Progenitor cell of endocrine pancreas (in vitro differentiated cells): ENCODE measurements at regions not wholly inside any gene's neighbourhood (a gene's known extent, or its start where the extent isn't known, plus 50 kb on each side); places are given as distances from the start of the nearest gene placed in this dataset.

ENCODE experiments used
- DNase-seq: peaks from one replicate; pipeline ENCODE4 v3.0.0; 2021; ENCODE audit warnings: low spot score; ENCODE audit not compliant: unreplicated experiment
- H3K27ac Mint-ChIP-seq: 2 replicates; pipeline ENCODE4 v1.8.0; 2021; ENCODE audit warnings: mild to moderate bottlenecking, moderate library complexity, mixed read lengths
- H3K27me3 Mint-ChIP-seq: 2 replicates; pipeline ENCODE4 v1.8.0; 2021; ENCODE audit warnings: mixed read lengths
- H3K36me3 Mint-ChIP-seq: 2 replicates; pipeline ENCODE4 v1.8.0; 2022; ENCODE audit warnings: mixed read lengths; ENCODE audit not compliant: insufficient read depth
- H3K4me1 Mint-ChIP-seq: 2 replicates; pipeline ENCODE4 v1.8.0; 2021; ENCODE audit warnings: low read depth, mixed read lengths
- H3K4me3 Mint-ChIP-seq: 2 replicates; pipeline ENCODE4 v1.8.0; 2021; ENCODE audit warnings: low read depth, mild to moderate bottlenecking, moderate library complexity, mixed read lengths
- H3K9me3 Mint-ChIP-seq: 2 replicates; pipeline ENCODE4 v1.8.0; 2021; ENCODE audit warnings: low read depth, mixed read lengths
- TF ChIP-seq, protein P1 (sequence below): fragments of 200-600 bp; sonication (generic); IDR thresholded peaks from one replicate; pipeline ENCODE4 v1.5.0; 2021; ENCODE audit warnings: antibody characterized with exemption, mild to moderate bottlenecking; ENCODE audit not compliant: unreplicated experiment

- H3K4me3 Mint-ChIP-seq: no peak overlapping the region
- H3K27me3 Mint-ChIP-seq: no peaks in the 10 kb centered on the region
- H3K4me1 Mint-ChIP-seq: no peaks in the 10 kb centered on the region
- no peaks in the 10 kb centered on the region for H3K36me3 Mint-ChIP-seq
- H3K9me3 Mint-ChIP-seq: no peaks in the 10 kb centered on the region
- H3K27ac Mint-ChIP-seq: no peak overlapping the region
- no peak for DNase-seq
- TF ChIP-seq, protein P1, sequence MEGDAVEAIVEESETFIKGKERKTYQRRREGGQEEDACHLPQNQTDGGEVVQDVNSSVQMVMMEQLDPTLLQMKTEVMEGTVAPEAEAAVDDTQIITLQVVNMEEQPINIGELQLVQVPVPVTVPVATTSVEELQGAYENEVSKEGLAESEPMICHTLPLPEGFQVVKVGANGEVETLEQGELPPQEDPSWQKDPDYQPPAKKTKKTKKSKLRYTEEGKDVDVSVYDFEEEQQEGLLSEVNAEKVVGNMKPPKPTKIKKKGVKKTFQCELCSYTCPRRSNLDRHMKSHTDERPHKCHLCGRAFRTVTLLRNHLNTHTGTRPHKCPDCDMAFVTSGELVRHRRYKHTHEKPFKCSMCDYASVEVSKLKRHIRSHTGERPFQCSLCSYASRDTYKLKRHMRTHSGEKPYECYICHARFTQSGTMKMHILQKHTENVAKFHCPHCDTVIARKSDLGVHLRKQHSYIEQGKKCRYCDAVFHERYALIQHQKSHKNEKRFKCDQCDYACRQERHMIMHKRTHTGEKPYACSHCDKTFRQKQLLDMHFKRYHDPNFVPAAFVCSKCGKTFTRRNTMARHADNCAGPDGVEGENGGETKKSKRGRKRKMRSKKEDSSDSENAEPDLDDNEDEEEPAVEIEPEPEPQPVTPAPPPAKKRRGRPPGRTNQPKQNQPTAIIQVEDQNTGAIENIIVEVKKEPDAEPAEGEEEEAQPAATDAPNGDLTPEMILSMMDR: no peak
These were observed 346.4 kb upstream of the TMEM229A start for GRCh38 chr7:124379296-124379695.

DNA sequence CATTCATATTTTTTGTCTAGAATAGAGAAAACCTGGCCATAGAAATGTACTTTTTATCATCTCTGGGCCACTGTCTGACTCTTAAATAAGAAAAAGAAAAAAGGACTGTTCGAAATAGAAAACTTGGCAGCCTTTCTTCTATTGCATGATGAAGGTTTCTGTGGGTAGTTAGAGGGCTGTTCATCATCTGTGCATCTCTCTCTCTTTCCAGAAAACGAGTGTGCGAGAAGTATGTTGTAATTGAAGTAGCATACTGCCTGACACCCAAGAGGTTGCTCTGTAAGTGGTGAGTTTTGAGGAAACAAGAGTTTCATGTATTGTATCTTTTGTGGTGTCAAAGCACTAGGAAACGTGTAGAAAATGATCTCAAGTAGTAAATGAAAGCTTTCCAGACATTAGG, 343.2 kb upstream of the TMEM229A start:
- Mint-ChIP-seq H3K27me3 (no peaks in the 10 kb centered on the region), H3K4me1 (no peaks in the 10 kb centered on the region), H3K4me3 (no peak overlapping the region), H3K9me3 (no peaks in the 10 kb centered on the region), H3K27ac (no peak overlapping the region), H3K36me3 (no peaks in the 10 kb centered on the region)
- TF ChIP-seq, protein P1: no peak
- no peak for DNase-seq

DNA sequence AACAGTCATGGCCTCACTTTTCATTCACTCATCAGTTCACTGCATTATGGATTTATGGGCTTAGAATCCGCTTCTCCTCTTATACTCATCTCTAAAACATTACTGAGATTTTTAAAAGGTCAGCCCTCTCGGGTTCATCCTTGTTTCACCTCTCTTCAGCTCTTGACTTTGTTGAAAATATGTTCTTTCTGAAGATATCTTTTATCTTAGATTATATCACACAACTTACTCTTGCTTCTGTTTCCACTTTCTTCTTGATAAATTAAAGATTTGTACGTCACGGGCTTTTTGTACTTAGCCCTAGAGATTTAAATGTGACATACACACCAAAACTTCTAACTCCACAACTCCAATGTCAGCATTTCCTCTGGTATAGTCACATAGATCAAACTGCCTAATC, 342.5 kb upstream of the TMEM229A start:
- no peaks in the 10 kb centered on the region for H3K36me3 Mint-ChIP-seq
- no peaks in the 10 kb centered on the region for H3K4me1 Mint-ChIP-seq
- DNase-seq: no peak
- H3K27me3 Mint-ChIP-seq: no peaks in the 10 kb centered on the region
- no peak overlapping the region for H3K4me3 Mint-ChIP-seq
- H3K27ac Mint-ChIP-seq: no peak overlapping the region
- no peaks in the 10 kb centered on the region for H3K9me3 Mint-ChIP-seq
- TF ChIP-seq, protein P1: no peak

DNA sequence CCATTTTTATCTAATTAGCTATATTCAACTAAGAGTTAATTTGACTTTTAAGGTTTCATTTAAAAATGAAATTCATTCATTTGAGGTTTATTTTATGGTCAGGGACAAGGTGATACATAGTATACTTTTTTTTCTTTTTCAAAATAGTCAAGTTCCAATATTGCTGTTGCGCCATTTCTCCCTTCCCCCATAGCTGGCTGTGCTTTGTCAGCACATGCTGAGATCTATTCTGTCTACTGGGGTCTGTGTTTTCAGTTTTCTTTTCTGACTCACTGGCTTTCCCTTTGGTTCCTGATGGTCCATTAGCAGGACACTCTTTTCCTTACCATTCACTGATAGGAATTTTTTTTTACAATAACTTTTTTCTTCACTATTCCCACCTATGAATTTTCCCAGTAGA, 336.4 kb upstream of the TMEM229A start:
- H3K27ac Mint-ChIP-seq: no peak overlapping the region
- TF ChIP-seq, protein P1: no peak
- no peak overlapping the region for H3K4me3 Mint-ChIP-seq
- H3K36me3 Mint-ChIP-seq: no peaks in the 10 kb centered on the region
- no peak for DNase-seq
- peaks cover 4% of the 10 kb centered on the region for H3K9me3 Mint-ChIP-seq
- no peaks in the 10 kb centered on the region for H3K27me3 Mint-ChIP-seq
- H3K4me1 Mint-ChIP-seq: no peaks in the 10 kb centered on the region

DNA sequence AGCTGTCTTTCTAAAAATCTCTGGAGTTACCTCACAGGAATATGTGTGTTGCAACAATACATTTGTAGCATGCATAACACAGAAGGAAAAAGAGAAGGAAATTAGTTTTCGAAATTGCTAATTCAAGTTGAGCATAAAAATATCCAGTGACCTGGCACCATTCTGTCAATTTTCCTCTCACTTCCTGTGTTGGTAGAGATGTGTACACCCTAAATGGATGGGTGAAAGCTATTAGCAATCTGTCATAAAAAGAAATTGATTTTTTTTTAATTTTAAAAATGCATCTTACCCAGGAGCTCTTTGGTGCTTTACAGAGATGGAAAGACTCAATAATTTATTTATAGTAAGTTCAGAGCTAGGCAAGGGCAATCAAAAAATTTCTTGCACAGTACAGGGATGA, 333.3 kb upstream of the TMEM229A start:
- TF ChIP-seq, protein P1: no peak
- Mint-ChIP-seq H3K9me3 (peaks cover 7% of the 10 kb centered on the region), H3K4me1 (no peaks in the 10 kb centered on the region), H3K27me3 (no peaks in the 10 kb centered on the region), H3K36me3 (no peaks in the 10 kb centered on the region), H3K27ac (no peak overlapping the region), H3K4me3 (no peak overlapping the region)
- no peak for DNase-seq
